Breast epithelium (tissue), 4 donors: ENCODE measurements at regions not wholly inside any gene's neighbourhood (a gene's known extent, or its start where the extent isn't known, plus 50 kb on each side); places are given as distances from the start of the nearest gene placed in this dataset.

Source experiments
- DNase-seq, 2 donors: peaks; one replicate each; pipeline ENCODE4 v3.0.0-alpha.2; 2019; ENCODE audit warnings: low spot score in 2 of 2
- H3K27ac ChIP-seq, 2 donors: fragments of 200-600 bp; sonication (generic) in 1 of 2; one replicate each; pipeline ENCODE4 v1.5.1; 2016 to 2019; ENCODE audit warnings: mild to moderate bottlenecking in 1 of 2
- H3K27me3 ChIP-seq, 2 donors: fragments of 200-600 bp; sonication (generic) in 1 of 2; one replicate each; pipeline versions ENCODE4 v1.5.1 to v1.6.0; 2017 to 2019; ENCODE audit warnings: control low read depth in 1 of 2, mild to moderate bottlenecking in 1 of 2
- H3K36me3 ChIP-seq: fragments of 200-600 bp; one replicate; pipeline ENCODE4 v1.5.1; 2019
- H3K4me1 ChIP-seq, 2 donors: fragments of 200-600 bp; sonication (generic); one replicate each; pipeline ENCODE4 v1.5.1; 2016 to 2019; ENCODE audit warnings: control low read depth in 1 of 2
- H3K4me3 ChIP-seq, 3 donors: fragments of 200-600 bp; sonication (generic); 1 replicate in 2 of 3; 2 replicates in 1 of 3; pipeline ENCODE4 v1.5.1; 2016 to 2019; ENCODE audit warnings: mild to moderate bottlenecking in 3 of 3, moderate library complexity in 2 of 3
- H3K9me3 ChIP-seq, 2 donors: fragments of 200-600 bp; sonication (generic) in 1 of 2; one replicate each; pipeline ENCODE4 v1.5.1; 2016 to 2019; ENCODE audit warnings: control low read depth in 1 of 2
- POLR2A ChIP-seq: fragments of 450-650 bp; IDR thresholded peaks from one replicate; pipeline ENCODE4 v1.6.1; 2016; ENCODE audit warnings: antibody characterized with exemption, mild to moderate bottlenecking, moderate library complexity
- POLR2AphosphoS5 ChIP-seq, 3 donors: sonication (generic); formaldehyde crosslinking; IDR thresholded peaks; one replicate each; pipeline ENCODE4 v1.6.1; 2017; ENCODE audit warnings: antibody characterized with exemption in 3 of 3
- intact Hi-C: fragments of 100-400 bp; cut with DNase I; formaldehyde crosslinking; loops from one replicate; pipeline ENCODE4 v1.15.1; 2023; ENCODE audit warnings: low total_unique reads
- TF ChIP-seq, protein P1 (sequence below), 3 donors: fragments of 450-650 bp; IDR thresholded peaks; one replicate each; pipeline ENCODE4 v1.5.1; 2016 to 2017; ENCODE audit warnings: antibody characterized with exemption in 3 of 3, mild to moderate bottlenecking in 3 of 3, moderate library complexity in 3 of 3

DNA sequence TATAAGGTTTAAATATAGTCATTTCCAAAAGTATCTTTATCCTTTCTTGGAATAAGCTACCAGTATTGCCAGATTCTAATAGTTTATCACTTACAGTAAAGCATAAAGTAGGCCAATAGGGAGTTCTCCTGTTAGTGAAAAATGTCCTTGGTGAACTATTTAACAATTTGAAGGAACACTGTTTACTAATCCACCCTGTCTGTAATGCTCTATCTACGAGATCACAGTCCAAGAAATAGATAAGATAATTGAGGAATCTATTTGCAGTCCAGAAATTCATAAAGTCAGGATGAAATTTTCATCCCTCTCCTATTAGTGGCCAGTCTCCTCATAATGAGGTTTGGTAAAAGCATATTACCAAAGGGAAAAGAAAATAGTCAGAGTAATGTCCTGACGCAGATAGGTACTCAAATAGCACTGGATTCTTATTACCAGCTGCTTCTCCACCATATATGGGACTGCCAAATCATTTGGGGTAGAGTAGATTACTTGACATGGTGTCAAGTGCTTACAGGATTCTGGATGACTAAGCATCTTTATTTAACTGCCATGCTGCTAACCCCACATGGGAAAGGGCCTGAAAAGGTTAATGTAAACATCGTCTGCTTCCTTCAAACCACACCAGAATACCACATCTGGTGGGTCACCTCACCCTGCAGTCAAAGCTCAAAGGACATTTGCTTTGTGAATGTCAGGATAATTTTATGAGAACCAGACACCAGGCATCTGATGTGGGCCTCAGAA is 808.1 kb downstream of the EFNA5 start:
- no peak overlapping the region for H3K27ac ChIP-seq
- H3K27me3 ChIP-seq = no peaks in the 10 kb centered on the region
- H3K4me1 ChIP-seq = no peaks in the 10 kb centered on the region
- intact Hi-C loops = no loop called here
- H3K36me3 ChIP-seq = no peaks in the 10 kb centered on the region
- no peaks in the 10 kb centered on the region for H3K9me3 ChIP-seq
- TF ChIP-seq POLR2AphosphoS5 (IDR thresholded peaks at IDR 0.05) (no peak), POLR2A (no peak)
- TF ChIP-seq, protein P1, sequence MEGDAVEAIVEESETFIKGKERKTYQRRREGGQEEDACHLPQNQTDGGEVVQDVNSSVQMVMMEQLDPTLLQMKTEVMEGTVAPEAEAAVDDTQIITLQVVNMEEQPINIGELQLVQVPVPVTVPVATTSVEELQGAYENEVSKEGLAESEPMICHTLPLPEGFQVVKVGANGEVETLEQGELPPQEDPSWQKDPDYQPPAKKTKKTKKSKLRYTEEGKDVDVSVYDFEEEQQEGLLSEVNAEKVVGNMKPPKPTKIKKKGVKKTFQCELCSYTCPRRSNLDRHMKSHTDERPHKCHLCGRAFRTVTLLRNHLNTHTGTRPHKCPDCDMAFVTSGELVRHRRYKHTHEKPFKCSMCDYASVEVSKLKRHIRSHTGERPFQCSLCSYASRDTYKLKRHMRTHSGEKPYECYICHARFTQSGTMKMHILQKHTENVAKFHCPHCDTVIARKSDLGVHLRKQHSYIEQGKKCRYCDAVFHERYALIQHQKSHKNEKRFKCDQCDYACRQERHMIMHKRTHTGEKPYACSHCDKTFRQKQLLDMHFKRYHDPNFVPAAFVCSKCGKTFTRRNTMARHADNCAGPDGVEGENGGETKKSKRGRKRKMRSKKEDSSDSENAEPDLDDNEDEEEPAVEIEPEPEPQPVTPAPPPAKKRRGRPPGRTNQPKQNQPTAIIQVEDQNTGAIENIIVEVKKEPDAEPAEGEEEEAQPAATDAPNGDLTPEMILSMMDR (IDR thresholded peaks at IDR 0.05) = no peak
- DNase-seq = no peak
- H3K4me3 ChIP-seq = no peak overlapping the region

DNA sequence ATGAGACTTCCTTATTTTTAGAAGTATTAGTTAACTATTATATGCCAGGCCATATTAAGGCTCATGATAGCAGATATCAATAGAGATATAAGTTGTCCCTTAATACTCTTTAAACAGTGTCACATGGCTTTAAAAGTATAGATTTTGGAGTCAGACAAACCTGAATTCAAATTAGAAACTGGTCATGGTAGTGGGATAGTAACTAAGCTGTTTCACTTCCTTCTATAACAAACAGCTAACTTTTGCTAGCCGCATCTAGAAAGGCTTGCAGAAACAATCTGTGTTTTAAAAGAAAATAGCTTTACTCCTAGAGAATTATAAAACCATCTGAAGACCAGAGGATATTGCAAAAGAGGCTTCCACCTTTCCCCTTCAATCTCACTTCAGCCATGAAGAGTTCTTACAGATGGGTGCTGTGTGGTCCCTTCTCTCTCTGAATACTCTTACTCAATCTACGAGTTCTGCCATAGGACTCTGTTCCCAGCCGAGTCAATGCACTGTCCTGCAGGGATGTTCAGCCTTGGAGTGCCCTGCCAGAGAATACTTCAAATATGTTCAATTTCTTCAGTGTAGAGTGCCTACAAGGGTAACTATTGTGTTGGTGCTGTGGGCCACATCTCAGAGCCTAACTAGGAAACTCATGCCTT is 810.2 kb downstream of the EFNA5 start:
- Histone ChIP-seq H3K27me3 (no peaks in the 10 kb centered on the region), H3K36me3 (no peaks in the 10 kb centered on the region), H3K27ac (no peak overlapping the region), H3K4me1 (no peaks in the 10 kb centered on the region), H3K9me3 (no peaks in the 10 kb centered on the region), H3K4me3 (no peak overlapping the region)
- TF ChIP-seq, protein P1 (IDR thresholded peaks at IDR 0.05) = no peak
- TF ChIP-seq POLR2A (no peak), POLR2AphosphoS5 (IDR thresholded peaks at IDR 0.05) (no peak)
- no peak for DNase-seq
- intact Hi-C loops = no loop called here

DNA sequence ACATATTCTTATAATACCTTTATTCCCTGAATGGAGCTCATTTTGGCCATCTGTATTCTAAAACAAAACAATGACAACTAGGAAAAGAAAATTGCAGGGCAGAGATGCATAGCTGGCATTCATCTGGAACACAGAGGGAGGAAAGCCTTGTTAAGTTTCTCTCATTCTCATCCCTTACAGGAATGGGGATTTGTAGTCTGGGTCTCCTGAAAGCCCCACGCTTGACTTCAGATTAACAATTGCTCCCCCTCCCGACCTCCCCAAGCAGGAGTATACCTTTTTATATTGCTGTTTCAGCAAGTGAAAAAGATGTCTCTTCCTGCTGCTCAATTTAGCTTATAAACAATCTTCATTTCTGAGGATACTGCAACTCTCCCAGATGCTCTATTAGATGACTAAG is 812.1 kb downstream of the EFNA5 start:
- Histone ChIP-seq H3K9me3 (no peaks in the 10 kb centered on the region), H3K4me3 (no peak overlapping the region), H3K36me3 (no peaks in the 10 kb centered on the region), H3K4me1 (no peaks in the 10 kb centered on the region), H3K27me3 (no peaks in the 10 kb centered on the region), H3K27ac (no peak overlapping the region)
- intact Hi-C loops = no loop called here
- DNase-seq = no peak
- TF ChIP-seq, protein P1 (IDR thresholded peaks at IDR 0.05) = no peak
- TF ChIP-seq POLR2AphosphoS5 (IDR thresholded peaks at IDR 0.05) (no peak), POLR2A (no peak)

DNA sequence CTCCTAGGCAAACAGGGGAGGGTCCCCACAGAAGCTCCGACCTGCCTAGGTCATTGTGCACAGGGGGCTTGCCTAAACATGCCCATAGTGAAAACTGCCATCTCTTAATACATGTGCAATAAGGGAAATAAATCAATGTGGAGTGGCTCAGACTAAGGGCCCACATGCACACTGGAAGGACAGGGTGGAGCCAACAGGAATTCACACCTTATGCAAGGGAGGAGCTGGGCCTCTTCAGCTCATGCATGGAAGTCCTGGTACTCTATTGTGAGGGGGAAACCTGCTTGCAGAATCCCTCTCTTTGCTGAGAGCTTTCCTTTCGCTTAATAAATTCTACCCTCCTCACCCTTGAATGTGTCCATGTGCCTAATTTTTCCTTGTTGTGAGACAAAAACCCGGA is 815.8 kb downstream of the EFNA5 start:
- Histone ChIP-seq H3K9me3 (no peaks in the 10 kb centered on the region), H3K27ac (no peak overlapping the region), H3K27me3 (no peaks in the 10 kb centered on the region), H3K36me3 (no peaks in the 10 kb centered on the region), H3K4me3 (no peak overlapping the region), H3K4me1 (no peaks in the 10 kb centered on the region)
- intact Hi-C loops = no loop called here
- TF ChIP-seq POLR2AphosphoS5 (IDR thresholded peaks at IDR 0.05) (no peak), POLR2A (no peak)
- TF ChIP-seq, protein P1 (IDR thresholded peaks at IDR 0.05) = no peak
- DNase-seq = no peak

DNA sequence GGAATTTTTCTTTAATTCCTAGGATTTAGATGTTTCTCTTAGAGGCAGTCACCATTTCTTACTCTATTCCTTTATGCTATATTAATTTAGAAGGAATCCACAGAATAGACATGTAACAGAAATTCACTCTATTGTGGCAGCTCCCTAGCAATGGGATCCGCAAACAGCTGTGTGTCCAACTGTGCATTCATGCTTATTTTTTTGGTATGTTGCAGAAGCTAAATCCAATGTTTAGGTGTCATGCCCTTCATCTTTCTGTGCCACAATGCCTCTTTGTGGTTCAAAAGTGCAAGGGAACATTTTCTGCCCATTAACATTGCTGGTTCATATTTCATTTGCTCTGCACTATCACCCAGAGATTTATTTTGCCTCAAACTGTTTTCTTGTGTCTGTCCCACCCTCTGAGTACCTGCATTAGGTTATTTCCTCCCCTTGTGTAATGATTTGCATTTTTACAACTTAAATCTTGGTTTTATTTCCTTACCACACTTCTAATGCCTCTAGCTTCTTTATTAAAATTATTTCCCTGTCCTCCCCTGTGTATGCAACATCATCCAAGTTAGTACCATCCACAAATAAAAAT is 816.5 kb downstream of the EFNA5 start:
- H3K27me3 ChIP-seq = no peaks in the 10 kb centered on the region
- no peak overlapping the region for H3K27ac ChIP-seq
- no peaks in the 10 kb centered on the region for H3K36me3 ChIP-seq
- no peaks in the 10 kb centered on the region for H3K4me1 ChIP-seq
- H3K4me3 ChIP-seq = no peak overlapping the region
- no peak for DNase-seq
- no peak for TF ChIP-seq POLR2AphosphoS5 (IDR thresholded peaks at IDR 0.05)
- TF ChIP-seq, protein P1 (IDR thresholded peaks at IDR 0.05) = no peak
- TF ChIP-seq POLR2A = no peak
- intact Hi-C loops = no loop called here
- H3K9me3 ChIP-seq = no peaks in the 10 kb centered on the region
